Smooth muscle cell (in vitro differentiated cells): ENCODE measurements at regions not wholly inside any gene's neighbourhood (a gene's known extent, or its start where the extent isn't known, plus 50 kb on each side); places are given as distances from the start of the nearest gene placed in this dataset.

Source experiments
- DNase-seq: peaks from one replicate; lab custom pipeline; 2025; ENCODE audit not compliant: unreplicated experiment; lab: John Stamatoyannopoulos, UW
- H2AFZ ChIP-seq: fragments of 200-600 bp; sonication (generic); 2 replicates; pipeline ENCODE4 v1.6.0; 2016; ENCODE audit warnings: antibody characterized with exemption, low read depth, mild to moderate bottlenecking
- H3F3A ChIP-seq: fragments of 200-600 bp; sonication (generic); 2 replicates; pipeline ENCODE4 v1.6.0; 2017; ENCODE audit warnings: antibody characterized with exemption, low read depth
- H3K27ac ChIP-seq: fragments of 200-600 bp; sonication (generic); 2 replicates; pipeline ENCODE4 v1.5.1; 2016; ENCODE audit warnings: low read depth, mild to moderate bottlenecking
- H3K27me3 ChIP-seq: fragments of 200-600 bp; sonication (generic); 2 replicates; pipeline ENCODE4 v1.6.1; 2016; ENCODE audit warnings: low read depth, mild to moderate bottlenecking
- H3K36me3 ChIP-seq: fragments of 200-600 bp; sonication (generic); 2 replicates; pipeline ENCODE4 v1.5.1; 2016; ENCODE audit warnings: low read depth
- H3K4me1 ChIP-seq: fragments of 200-600 bp; sonication (generic); 2 replicates; pipeline ENCODE4 v1.5.1; 2016; ENCODE audit warnings: low read depth
- H3K4me2 ChIP-seq: fragments of 200-600 bp; sonication (generic); 2 replicates; pipeline ENCODE4 v1.6.0; 2016; ENCODE audit warnings: mild to moderate bottlenecking
- H3K4me3 ChIP-seq: fragments of 200-600 bp; sonication (generic); 2 replicates; pipeline ENCODE4 v1.5.1; 2016; ENCODE audit warnings: mild to moderate bottlenecking
- H3K79me2 ChIP-seq: fragments of 200-600 bp; sonication (generic); 2 replicates; pipeline ENCODE4 v1.6.0; 2016; ENCODE audit warnings: low read depth, mild to moderate bottlenecking
- H3K9ac ChIP-seq: fragments of 200-600 bp; sonication (generic); 2 replicates; pipeline ENCODE4 v1.6.0; 2016; ENCODE audit warnings: low read depth
- H3K9me3 ChIP-seq: fragments of 200-600 bp; sonication (generic); replicated peaks from 2 replicates; pipeline ENCODE4 v1.5.1; 2016; ENCODE audit warnings: low read depth
- H4K20me1 ChIP-seq: fragments of 200-600 bp; sonication (generic); 2 replicates; pipeline ENCODE4 v1.6.0; 2016; ENCODE audit warnings: low read depth
- CTCF ChIP-seq: fragments of 200-600 bp; sonication (generic); IDR thresholded peaks from 2 replicates; pipeline ENCODE4 v1.5.1; 2017; ENCODE audit warnings: borderline replicate concordance, mild to moderate bottlenecking, antibody characterized with exemption; ENCODE audit not compliant: insufficient read depth, poor library complexity, severe bottlenecking
- WGBS: methylation state at CpG from one replicate; pipeline ENCODE4 v1.1.7; 2016; ENCODE audit warnings: low lambda C conversion rate; 5-methylcytosine and 5-hydroxymethylcytosine counted together

DNA sequence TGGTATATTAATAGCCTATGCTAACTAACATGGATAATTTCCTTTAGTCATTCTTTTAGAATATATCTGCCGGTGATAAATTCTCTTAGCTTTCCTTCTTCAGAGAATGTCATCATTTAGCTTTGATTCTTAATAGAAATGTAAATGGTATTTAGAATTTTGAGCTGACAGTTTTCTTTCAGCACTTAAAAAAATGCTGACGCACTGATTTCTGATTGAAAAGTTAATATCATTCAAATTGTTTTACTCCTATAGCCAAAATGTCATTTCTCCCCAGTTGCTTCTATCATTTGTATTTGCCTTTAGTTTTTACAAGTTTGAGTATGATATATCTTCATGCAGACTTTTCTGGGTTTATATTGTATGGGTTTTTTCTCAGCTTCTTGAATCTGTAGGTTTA is 668.0 kb downstream of the LTN1 start:
- Histone ChIP-seq H3K9ac (no peak overlapping the region), H3K9me3 (no peaks in the 10 kb centered on the region)
- TF ChIP-seq CTCF: no peak

DNA sequence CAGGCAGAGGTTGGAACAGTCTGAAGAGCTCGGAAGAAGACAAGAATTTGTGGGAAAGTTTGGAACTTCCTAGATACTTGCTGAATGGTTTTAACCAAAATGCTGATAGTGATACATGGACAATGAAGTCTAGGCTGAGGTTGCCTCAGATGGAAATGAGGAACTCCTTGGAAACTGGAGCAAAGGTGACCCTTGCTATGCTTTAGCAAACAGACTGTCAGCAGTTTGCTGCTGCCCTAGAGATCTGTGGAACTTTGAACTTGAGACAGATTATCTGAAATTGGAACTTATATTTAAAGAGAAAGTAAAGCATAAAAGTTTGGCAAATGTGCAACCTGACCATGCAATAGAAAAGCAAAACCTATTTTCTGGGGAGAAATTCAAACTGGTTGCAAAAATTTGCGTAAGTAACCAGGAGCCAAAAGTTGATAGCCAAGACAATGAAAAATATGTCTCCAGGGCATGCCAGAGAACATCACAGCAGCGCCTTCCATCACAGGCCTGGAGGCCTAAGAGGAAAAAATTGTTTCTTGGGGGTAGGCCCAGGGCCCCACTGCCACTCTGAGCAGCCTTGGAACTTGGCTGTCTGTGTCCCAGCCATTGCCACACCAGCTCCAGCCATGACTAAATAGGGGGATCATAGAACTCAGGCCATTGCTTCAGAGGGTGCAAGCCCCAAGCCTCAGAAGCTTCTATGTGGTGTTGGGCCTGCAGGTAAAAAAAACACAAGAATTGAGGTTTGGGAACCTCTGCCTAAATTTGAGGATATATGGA is 675.3 kb downstream of the LTN1 start:
- Histone ChIP-seq H3F3A (no peaks in the 10 kb centered on the region), H3K36me3 (peaks cover 3% of the 10 kb centered on the region), H3K9me3 (no peaks in the 10 kb centered on the region), H3K4me2 (no peak overlapping the region), H3K27ac (no peak overlapping the region), H3K4me3 (no peak overlapping the region), H3K27me3 (no peaks in the 10 kb centered on the region), H3K9ac (no peak overlapping the region), H2AFZ (no peak overlapping the region), H4K20me1 (no peaks in the 10 kb centered on the region), H3K79me2 (no peaks in the 10 kb centered on the region), H3K4me1 (no peaks in the 10 kb centered on the region)
- 94% methylated on average over 3 of the region's 3 CpGs for WGBS
- TF ChIP-seq CTCF: no peak
- DNase-seq: no peak

More for the DNA sequence above, 668.0 kb downstream of the LTN1 start:
- Histone ChIP-seq H3F3A (no peaks in the 10 kb centered on the region), H4K20me1 (no peaks in the 10 kb centered on the region), H3K79me2 (no peaks in the 10 kb centered on the region), H3K27me3 (no peaks in the 10 kb centered on the region), H2AFZ (no peak overlapping the region), H3K4me2 (no peak overlapping the region), H3K4me1 (no peaks in the 10 kb centered on the region), H3K4me3 (no peak overlapping the region), H3K27ac (no peak overlapping the region), H3K36me3 (peaks cover 3% of the 10 kb centered on the region)
- 100% methylated on average over 2 of the region's 2 CpGs for WGBS
- DNase-seq: no peak

DNA sequence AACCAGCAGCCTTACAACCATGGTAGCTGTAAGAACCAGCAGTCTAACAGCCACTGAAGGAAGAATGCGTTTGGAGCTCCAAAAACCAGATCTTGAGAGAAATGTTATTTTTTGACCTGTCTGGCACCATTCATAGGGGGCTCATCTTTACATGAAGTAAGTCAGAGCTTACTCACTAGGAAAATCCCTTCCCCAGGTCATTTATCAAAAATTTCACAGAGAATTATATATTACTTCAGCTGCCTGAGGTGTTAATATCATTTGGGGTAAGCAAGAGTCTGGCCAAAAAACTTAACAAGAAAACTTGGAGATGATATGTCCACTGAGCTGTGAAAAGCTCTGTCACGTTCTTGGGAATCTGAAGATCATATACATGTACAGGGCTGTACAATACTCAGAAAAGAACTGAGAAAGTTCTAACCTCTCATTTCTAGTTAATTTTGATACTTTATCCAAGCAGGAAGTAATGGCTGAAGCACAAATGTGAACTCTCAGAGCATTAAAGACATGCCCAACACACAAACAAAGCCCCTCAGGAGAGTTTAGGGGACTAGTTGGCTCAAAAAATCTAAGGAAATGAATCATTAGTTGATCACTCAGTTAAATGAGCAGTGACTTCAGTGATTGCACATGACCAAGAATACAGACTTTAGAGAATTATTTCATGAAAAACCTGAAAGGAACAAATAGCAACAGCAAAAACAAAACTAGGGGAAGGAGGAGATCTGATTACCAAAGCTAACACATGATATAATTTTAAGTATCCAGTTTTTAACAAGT is 681.1 kb downstream of the LTN1 start:
- Histone ChIP-seq H3K27ac (no peak overlapping the region), H4K20me1 (no peaks in the 10 kb centered on the region), H3K9me3 (no peaks in the 10 kb centered on the region), H3K4me2 (no peak overlapping the region), H3K79me2 (no peaks in the 10 kb centered on the region), H2AFZ (no peak overlapping the region), H3K36me3 (no peaks in the 10 kb centered on the region), H3K4me3 (no peak overlapping the region), H3F3A (no peaks in the 10 kb centered on the region), H3K4me1 (no peaks in the 10 kb centered on the region), H3K27me3 (no peaks in the 10 kb centered on the region), H3K9ac (no peak overlapping the region)
- TF ChIP-seq CTCF: no peak
- WGBS: 95% methylated on average over 2 of the region's 2 CpGs
- no peak for DNase-seq
